Stomach (tissue), 4 donors: ENCODE measurements at regions not wholly inside any gene's neighbourhood (a gene's known extent, or its start where the extent isn't known, plus 50 kb on each side); places are given as distances from the start of the nearest gene placed in this dataset.

Experiments
- POLR2A ChIP-seq, 4 donors: fragments of 450-650 bp; IDR thresholded peaks; one replicate each; pipeline ENCODE4 v1.6.1; 2016; ENCODE audit warnings: antibody characterized with exemption in 4 of 4, control low read depth in 2 of 4, mild to moderate bottlenecking in 1 of 4, moderate library complexity in 1 of 4
- POLR2AphosphoS5 ChIP-seq, 3 donors: sonication (generic); formaldehyde crosslinking; IDR thresholded peaks; one replicate each; pipeline ENCODE4 v1.6.1; 2016; ENCODE audit warnings: antibody characterized with exemption in 3 of 3
- TF ChIP-seq, protein P1 (sequence below), 7 experiments: fragments of 450-650 bp in 4 of 7; fragments of 200-600 bp in 3 of 7; sonication (generic) in 3 of 7; IDR thresholded peaks; one replicate each; pipeline ENCODE4 v1.5.1; 2016 to 2019; ENCODE audit warnings: antibody characterized with exemption in 7 of 7, control low read depth in 2 of 7, mild to moderate bottlenecking in 1 of 7

DNA sequence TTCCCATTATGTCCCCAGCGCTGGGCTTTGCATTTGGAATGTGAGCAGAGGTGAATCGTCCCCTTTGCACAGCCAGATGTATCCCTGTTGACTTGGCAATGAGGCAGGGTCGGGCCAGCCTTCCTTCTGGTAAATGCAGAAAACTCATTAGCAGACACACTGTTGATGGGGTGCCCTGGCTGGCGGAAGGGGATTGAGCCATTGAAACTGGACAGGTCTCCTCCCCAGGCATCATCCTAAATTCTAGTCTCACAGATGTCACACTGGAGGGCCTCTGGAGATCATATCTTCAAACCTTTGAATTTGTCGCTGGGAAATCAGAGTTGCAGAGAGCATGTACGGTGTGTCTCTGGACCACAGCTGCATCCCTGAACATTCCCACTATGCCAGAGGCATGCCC lies 219.5 kb upstream of the TSHZ3 start:
- TF ChIP-seq, protein P1, sequence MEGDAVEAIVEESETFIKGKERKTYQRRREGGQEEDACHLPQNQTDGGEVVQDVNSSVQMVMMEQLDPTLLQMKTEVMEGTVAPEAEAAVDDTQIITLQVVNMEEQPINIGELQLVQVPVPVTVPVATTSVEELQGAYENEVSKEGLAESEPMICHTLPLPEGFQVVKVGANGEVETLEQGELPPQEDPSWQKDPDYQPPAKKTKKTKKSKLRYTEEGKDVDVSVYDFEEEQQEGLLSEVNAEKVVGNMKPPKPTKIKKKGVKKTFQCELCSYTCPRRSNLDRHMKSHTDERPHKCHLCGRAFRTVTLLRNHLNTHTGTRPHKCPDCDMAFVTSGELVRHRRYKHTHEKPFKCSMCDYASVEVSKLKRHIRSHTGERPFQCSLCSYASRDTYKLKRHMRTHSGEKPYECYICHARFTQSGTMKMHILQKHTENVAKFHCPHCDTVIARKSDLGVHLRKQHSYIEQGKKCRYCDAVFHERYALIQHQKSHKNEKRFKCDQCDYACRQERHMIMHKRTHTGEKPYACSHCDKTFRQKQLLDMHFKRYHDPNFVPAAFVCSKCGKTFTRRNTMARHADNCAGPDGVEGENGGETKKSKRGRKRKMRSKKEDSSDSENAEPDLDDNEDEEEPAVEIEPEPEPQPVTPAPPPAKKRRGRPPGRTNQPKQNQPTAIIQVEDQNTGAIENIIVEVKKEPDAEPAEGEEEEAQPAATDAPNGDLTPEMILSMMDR (IDR thresholded peaks at IDR 0.05), result no peak
- no peak for TF ChIP-seq POLR2AphosphoS5 (IDR thresholded peaks at IDR 0.05)
- no peak for TF ChIP-seq POLR2A (IDR thresholded peaks at IDR 0.05)
